ENCODE measurements at regions not wholly inside any gene's neighbourhood (a gene's known extent, or its start where the extent isn't known, plus 50 kb on each side); places are given as distances from the start of the nearest gene placed in this dataset.
"Not testable (repeated sequence)": the region's sequence is repeated elsewhere in the genome, so short reads cannot be mapped to it uniquely, and the experiment has no call there.

- DNase-seq (ENCODE audit: low spot score), result no peak
Observed at GRCh38 chr16:63481060-63481459, 1444.8 kb upstream of the CDH8 start.

DNA sequence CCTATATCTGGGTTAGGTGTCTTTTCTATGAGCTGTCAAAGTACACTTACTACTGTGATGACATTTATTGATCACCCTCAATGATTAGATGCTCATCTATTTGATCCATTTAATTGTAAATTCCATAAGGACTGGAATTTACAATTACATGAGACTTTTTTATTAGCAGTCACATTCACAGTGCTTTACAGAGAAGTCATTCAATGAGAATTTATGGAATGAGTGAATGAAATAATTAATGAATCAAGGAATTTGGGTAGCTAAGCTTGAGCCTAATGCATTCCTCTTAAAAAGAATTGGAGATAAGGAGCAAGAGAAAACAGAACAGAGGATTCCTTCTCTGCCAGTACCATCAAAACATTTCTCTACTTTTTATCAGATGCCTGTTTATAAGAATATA lies 1437.5 kb upstream of the CDH8 start:
- no peak for DNase-seq (ENCODE audit: low spot score)

- DNase-seq (ENCODE audit: low spot score), result no peak
Observed at GRCh38 chr16:63467513-63467912, 1431.3 kb upstream of the CDH8 start.

GRCh38 chr16:63462316-63462715 lies 1426.1 kb upstream of the CDH8 start:
- DNase-seq (ENCODE audit: low spot score), result no peak

GRCh38 chr16:63461248-63461841 lies 1425.1 kb upstream of the CDH8 start:
- DNase-seq (ENCODE audit: low spot score), result peak; percentile 70

GRCh38 chr16:63458846-63459245 lies 1422.6 kb upstream of the CDH8 start:
- no peak for DNase-seq (ENCODE audit: low spot score)

GRCh38 chr16:63457869-63458268 lies 1421.6 kb upstream of the CDH8 start:
- DNase-seq (ENCODE audit: low spot score), result no peak

- no peak for DNase-seq (ENCODE audit: low spot score)
Observed at GRCh38 chr16:63453261-63453660, 1417.0 kb upstream of the CDH8 start.

- no peak for DNase-seq (ENCODE audit: low spot score)
Observed at GRCh38 chr16:63447121-63447520, 1410.9 kb upstream of the CDH8 start.

- DNase-seq (ENCODE audit: low spot score), result no peak
Observed at GRCh38 chr16:63442246-63442645, 1406.0 kb upstream of the CDH8 start.

DNA sequence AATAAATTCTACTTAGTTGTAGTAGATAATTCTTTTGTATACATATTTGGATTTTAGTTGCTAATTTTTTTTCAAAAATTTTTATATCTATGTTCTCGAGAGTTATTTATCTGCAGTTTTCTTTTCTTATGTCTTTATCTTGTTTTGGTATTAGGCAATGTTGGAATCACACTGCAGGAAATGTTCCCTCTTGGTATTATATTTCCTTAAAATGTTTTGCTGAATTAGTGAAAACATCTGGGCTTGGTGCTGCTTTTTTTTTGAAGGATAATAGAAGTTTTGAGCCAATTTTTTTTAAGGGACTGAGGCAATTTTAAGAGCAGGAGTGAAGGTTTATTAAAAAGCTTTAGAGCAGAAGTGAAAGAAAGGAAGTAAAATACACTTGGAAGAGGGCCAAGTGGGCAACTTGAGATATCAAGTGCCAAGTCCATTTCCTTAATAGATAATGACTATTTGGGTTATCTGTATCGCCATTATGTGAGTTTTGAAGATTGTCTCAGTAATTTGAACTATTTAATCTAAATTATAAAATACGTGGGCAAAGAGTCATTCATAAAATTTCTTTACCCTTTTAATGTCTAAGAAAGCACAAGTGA lies 1390.1 kb upstream of the CDH8 start:
- DNase-seq (ENCODE audit: low spot score), result no peak

GRCh38 chr16:63422715-63423114 lies 1386.5 kb upstream of the CDH8 start:
- no peak for DNase-seq (ENCODE audit: low spot score)

DNA sequence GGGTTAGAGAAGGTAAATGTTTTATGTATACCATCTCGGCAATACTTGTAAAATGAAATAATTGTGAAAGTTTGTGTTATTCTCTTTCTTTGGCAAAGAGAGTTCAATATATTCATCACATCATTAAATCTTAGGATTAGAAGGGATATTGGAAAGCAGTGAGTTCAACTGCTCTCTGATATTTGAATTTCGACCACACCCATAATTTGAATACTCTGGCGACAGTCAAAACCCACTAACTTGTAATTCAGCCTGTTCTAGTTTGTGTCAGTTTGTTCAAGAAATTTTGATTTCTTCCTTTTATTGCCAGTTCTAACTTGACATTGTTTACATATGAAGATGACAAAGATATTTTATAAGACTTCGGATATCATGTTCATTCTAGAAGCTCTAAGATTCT lies 1380.5 kb upstream of the CDH8 start:
- DNase-seq (ENCODE audit: low spot score), result no peak

- no peak for DNase-seq (ENCODE audit: low spot score)
Observed at GRCh38 chr16:63415014-63415413, 1378.8 kb upstream of the CDH8 start.

GRCh38 chr16:63410594-63410993 lies 1374.4 kb upstream of the CDH8 start:
- DNase-seq (ENCODE audit: low spot score), result no peak

GRCh38 chr16:63403792-63404191 lies 1367.6 kb upstream of the CDH8 start:
- no peak for DNase-seq (ENCODE audit: low spot score)

GRCh38 chr16:63388277-63388676 lies 1352.0 kb upstream of the CDH8 start:
- not testable (repeated sequence) for DNase-seq (ENCODE audit: low spot score)

DNA sequence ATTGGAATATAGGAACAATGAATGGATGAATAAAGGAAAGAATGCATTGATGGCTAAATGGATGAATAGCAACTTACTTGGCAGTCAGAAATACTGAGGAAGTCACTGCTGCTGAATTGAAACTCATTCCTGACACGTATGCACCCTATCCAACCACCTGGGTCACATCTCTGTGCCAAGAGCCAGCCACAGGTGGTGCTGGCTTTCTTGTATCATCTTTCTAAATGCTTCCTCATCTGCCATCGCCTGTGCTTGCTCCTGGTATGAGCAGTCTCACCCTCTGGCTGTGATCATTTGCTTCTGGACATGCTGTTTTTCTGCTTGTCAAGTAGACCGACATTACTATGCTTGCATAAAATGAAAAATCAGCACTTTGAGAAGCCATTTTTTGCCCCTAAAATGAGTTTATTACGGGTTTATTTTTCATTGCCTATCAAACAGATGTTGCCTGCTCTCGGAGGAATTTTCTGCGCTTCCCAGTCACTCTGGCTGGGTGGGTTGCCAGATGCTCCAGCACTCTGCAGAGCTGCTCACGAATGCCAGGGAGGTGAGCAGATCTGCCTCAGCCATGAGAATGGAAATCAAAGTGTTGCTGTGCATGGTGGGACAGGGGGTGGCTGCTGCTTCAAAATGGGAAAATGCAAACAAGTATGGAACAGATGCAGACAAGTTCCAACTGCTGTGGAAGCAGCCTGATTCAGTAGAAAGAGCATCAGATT lies 1349.6 kb upstream of the CDH8 start:
- peak; percentile 4 for DNase-seq (ENCODE audit: low spot score)

DNA sequence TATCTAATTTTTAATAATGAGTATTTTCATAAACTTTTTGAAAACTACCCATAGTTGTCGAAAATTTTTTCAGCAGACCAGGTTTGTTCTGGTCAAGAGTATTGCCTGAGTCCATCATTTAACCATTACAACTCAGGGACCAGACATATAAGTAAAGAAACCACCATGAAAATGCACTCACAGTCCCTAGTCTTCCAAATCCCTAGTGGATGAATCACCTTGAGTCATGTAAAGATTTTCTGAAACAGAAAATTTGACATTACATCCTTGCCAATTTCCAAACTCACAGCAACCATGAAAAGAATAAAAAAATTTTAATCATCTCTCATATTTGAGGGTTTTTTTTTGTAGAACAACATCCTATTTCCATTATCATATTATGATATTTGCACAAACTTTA lies 1337.5 kb upstream of the CDH8 start:
- no peak for DNase-seq (ENCODE audit: low spot score)

DNA sequence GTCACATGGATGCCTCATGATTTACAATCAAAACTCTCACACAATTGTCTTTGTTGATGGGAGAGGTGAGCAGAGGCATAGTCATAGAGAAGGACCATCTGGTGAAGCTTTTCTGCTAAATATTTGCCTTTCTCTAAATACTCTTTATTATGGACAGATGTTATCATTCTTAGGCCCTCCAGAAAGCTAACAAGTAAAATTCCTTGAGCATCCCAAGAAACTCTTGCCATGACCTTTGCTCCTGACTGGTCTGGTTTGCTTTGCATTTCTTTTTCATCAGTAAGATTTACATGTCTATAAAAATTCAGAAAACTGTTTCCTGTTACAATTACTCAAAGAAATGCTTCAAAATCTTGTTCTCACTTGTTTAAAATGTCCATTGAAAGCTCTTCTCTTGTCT lies 1336.6 kb upstream of the CDH8 start:
- DNase-seq (ENCODE audit: low spot score), result no peak

- no peak for DNase-seq (ENCODE audit: low spot score)
Observed at GRCh38 chr16:63372283-63372682, 1336.0 kb upstream of the CDH8 start.

- DNase-seq (ENCODE audit: low spot score), result no peak
Observed at GRCh38 chr16:63365649-63366304, 1329.5 kb upstream of the CDH8 start.

- DNase-seq (ENCODE audit: low spot score), result no peak
Observed at GRCh38 chr16:63363738-63364137, 1327.5 kb upstream of the CDH8 start.
